Thyroid gland (tissue), 4 donors: ENCODE measurements at regions not wholly inside any gene's neighbourhood (a gene's known extent, or its start where the extent isn't known, plus 50 kb on each side); places are given as distances from the start of the nearest gene placed in this dataset.

Source experiments
- CTCF ChIP-seq, 6 experiments: fragments of 200-600 bp in 3 of 6; fragments of 450-650 bp in 3 of 6; sonication (generic) in 3 of 6; IDR thresholded peaks; one replicate each; pipeline ENCODE4 v1.5.1; 2016 to 2019; ENCODE audit warnings: antibody characterized with exemption in 6 of 6, mild to moderate bottlenecking in 2 of 6, inconsistent platforms in 1 of 6, moderate library complexity in 1 of 6
- POLR2A ChIP-seq, 2 donors: fragments of 450-650 bp; IDR thresholded peaks; one replicate each; pipeline ENCODE4 v1.6.1; 2017; ENCODE audit warnings: antibody characterized with exemption in 2 of 2, mild to moderate bottlenecking in 2 of 2, moderate library complexity in 1 of 2

- no peak for TF ChIP-seq CTCF (IDR thresholded peaks at IDR 0.05)
- TF ChIP-seq POLR2A (IDR thresholded peaks at IDR 0.05), result no peak
Measured at GRCh38 chr12:25855716-25856115, 102.8 kb upstream of the RASSF8 start.
